MM.1S (cell line): ENCODE measurements at regions not wholly inside any gene's neighbourhood (a gene's known extent, or its start where the extent isn't known, plus 50 kb on each side); places are given as distances from the start of the nearest gene placed in this dataset.

Experiments
- CTCF ChIP-seq: fragments of 300-600 bp; sonication (generic); IDR thresholded peaks from 2 replicates; pipeline ENCODE4 v1.5.1; 2016; ENCODE audit warnings: antibody characterized with exemption, low read length, mixed read lengths
- EZH2 ChIP-seq: fragments of 300-600 bp; sonication (generic); optimal IDR thresholded peaks from 2 replicates; pipeline ENCODE3; 2017; ENCODE audit warnings: low read depth, mild to moderate bottlenecking, antibody characterized with exemption, low read length, mixed read lengths

GRCh38 chr5:92421942-92422341 is 1038.8 kb upstream of the ARRDC3 start:
- TF ChIP-seq CTCF = no peak
- TF ChIP-seq EZH2 = no peak
